ENCODE measurements at regions not wholly inside any gene's neighbourhood (a gene's known extent, or its start where the extent isn't known, plus 50 kb on each side); places are given as distances from the start of the nearest gene placed in this dataset.

GRCh38 chr18:57267368-57267925, 84.9 kb upstream of the ST8SIA3 start:
- Histone ChIP-seq H2AFZ (ENCODE audit: low read length) (no peak overlapping the region), H3F3A (ENCODE audit: low read length, unreplicated experiment) (no peaks in the 10 kb centered on the region), H3K9me2 (replicated peaks; ENCODE audit: low read length) (no peaks in the 10 kb centered on the region), H3K27ac (ENCODE audit: low read length) (no peak overlapping the region), H3K4me2 (ENCODE audit: low read length) (no peak overlapping the region), H3K9me3 (ENCODE audit: low read length) (no peaks in the 10 kb centered on the region), H3K4me3 (ENCODE audit: low read length) (no peak overlapping the region), H4K20me1 (ENCODE audit: low read length) (no peaks in the 10 kb centered on the region), H3K27me3 (ENCODE audit: low read length) (peaks cover 45% of the 10 kb centered on the region), H3K36me3 (ENCODE audit: low read depth, low read length) (no peaks in the 10 kb centered on the region), H3K79me2 (ENCODE audit: low read length) (no peaks in the 10 kb centered on the region), H3K4me1 (ENCODE audit: insufficient read depth, low read length) (no peaks in the 10 kb centered on the region), H3K9ac (ENCODE audit: low read length) (no peak overlapping the region)
- TF ChIP-seq EZH2 (IDR thresholded peaks at IDR 0.05; ENCODE audit: low read length, unreplicated experiment) (no peak), CTCF (conservative IDR thresholded peaks at IDR 0.05; ENCODE audit: low read depth, low read length) (no peak), EZH2phosphoT487 (IDR thresholded peaks at IDR 0.05; ENCODE audit: borderline replicate concordance, low read length) (no peak)
- ChIA-PET CTCF (no interaction called here), POLR2A (ENCODE audit: unreplicated experiment) (no interaction called here)
- intact Hi-C loops (cut with micrococcal nuclease): no loop called here
- ATAC-seq: no peak
- BruUV-seq (replicated peaks): no TSS peak
- DNase-seq: no peak

DNA sequence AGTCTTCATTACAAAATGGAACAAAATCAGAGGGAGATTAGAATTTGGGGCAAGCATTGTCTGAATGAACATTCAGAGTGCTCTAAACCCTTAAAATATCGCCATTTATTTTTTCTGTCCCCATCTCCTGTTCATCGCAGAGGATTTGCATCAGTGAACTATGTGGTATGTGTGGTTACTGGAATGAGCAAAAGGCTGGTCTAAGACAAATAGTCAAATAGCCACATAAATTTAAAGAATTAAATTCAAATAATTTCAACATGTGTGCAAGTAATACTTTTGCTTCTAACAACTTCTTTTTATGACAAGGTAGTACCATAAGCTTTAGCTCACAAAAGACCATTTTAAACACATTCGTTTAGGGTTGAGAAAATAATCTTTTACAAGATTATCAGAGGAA, 82.6 kb upstream of the ST8SIA3 start:
- DNase-seq (no peak), ATAC-seq (no peak)
- Histone ChIP-seq H3K4me2 (ENCODE audit: low read length) (no peak overlapping the region), H3K4me3 (ENCODE audit: low read length) (no peak overlapping the region), H4K20me1 (ENCODE audit: low read length) (no peaks in the 10 kb centered on the region), H3F3A (ENCODE audit: low read length, unreplicated experiment) (no peaks in the 10 kb centered on the region), H3K4me1 (ENCODE audit: insufficient read depth, low read length) (no peaks in the 10 kb centered on the region), H3K9me3 (ENCODE audit: low read length) (no peaks in the 10 kb centered on the region), H3K9ac (ENCODE audit: low read length) (no peak overlapping the region), H3K27me3 (ENCODE audit: low read length) (peaks cover 68% of the 10 kb centered on the region), H3K27ac (ENCODE audit: low read length) (no peak overlapping the region), H3K36me3 (ENCODE audit: low read depth, low read length) (no peaks in the 10 kb centered on the region), H3K79me2 (ENCODE audit: low read length) (no peaks in the 10 kb centered on the region), H3K9me2 (replicated peaks; ENCODE audit: low read length) (no peaks in the 10 kb centered on the region), H2AFZ (ENCODE audit: low read length) (no peak overlapping the region)
- TF ChIP-seq CTCF (conservative IDR thresholded peaks at IDR 0.05; ENCODE audit: low read depth, low read length) (no peak), EZH2phosphoT487 (IDR thresholded peaks at IDR 0.05; ENCODE audit: borderline replicate concordance, low read length) (no peak), EZH2 (IDR thresholded peaks at IDR 0.05; ENCODE audit: low read length, unreplicated experiment) (no peak)
- POLR2A ChIA-PET (ENCODE audit: unreplicated experiment): no interaction called here
- CTCF ChIA-PET: no interaction called here
- BruUV-seq (replicated peaks): no TSS peak
- intact Hi-C loops (cut with micrococcal nuclease): no loop called here

DNA sequence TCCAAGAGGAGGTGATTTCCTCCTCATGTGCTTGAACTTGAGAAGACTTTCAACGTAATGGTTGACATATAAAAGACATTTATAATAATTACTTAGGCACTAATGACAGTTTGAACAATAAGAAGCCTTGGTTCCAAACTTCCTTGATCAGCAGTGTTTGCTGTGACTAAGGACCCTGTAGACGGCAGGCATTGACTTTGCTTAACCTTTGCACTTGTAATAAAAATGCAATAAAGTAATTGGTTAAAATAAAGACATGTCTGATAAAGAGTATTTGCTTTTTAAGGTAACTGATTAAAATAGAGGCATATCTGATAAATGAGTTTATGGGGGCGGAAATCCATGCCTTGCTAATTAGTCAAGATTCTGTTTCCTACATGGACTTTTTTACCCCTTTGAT, 82.2 kb upstream of the ST8SIA3 start:
- Histone ChIP-seq H3K36me3 (ENCODE audit: low read depth, low read length) (no peaks in the 10 kb centered on the region), H2AFZ (ENCODE audit: low read length) (no peak overlapping the region), H3K27ac (ENCODE audit: low read length) (no peak overlapping the region), H3K9me3 (ENCODE audit: low read length) (no peaks in the 10 kb centered on the region), H3K4me1 (ENCODE audit: insufficient read depth, low read length) (no peaks in the 10 kb centered on the region), H3K4me2 (ENCODE audit: low read length) (no peak overlapping the region), H3K79me2 (ENCODE audit: low read length) (no peaks in the 10 kb centered on the region), H3F3A (ENCODE audit: low read length, unreplicated experiment) (no peaks in the 10 kb centered on the region), H3K4me3 (ENCODE audit: low read length) (no peak overlapping the region), H4K20me1 (ENCODE audit: low read length) (no peaks in the 10 kb centered on the region), H3K27me3 (ENCODE audit: low read length) (peaks cover 72% of the 10 kb centered on the region), H3K9ac (ENCODE audit: low read length) (no peak overlapping the region), H3K9me2 (replicated peaks; ENCODE audit: low read length) (no peaks in the 10 kb centered on the region)
- intact Hi-C loops (cut with micrococcal nuclease): no loop called here
- POLR2A ChIA-PET (ENCODE audit: unreplicated experiment): no interaction called here
- no peak for ATAC-seq
- CTCF ChIA-PET: no interaction called here
- DNase-seq: no peak
- TF ChIP-seq EZH2phosphoT487 (IDR thresholded peaks at IDR 0.05; ENCODE audit: borderline replicate concordance, low read length) (no peak), EZH2 (IDR thresholded peaks at IDR 0.05; ENCODE audit: low read length, unreplicated experiment) (no peak), CTCF (conservative IDR thresholded peaks at IDR 0.05; ENCODE audit: low read depth, low read length) (no peak)
- no TSS peak for BruUV-seq (replicated peaks)
